HCT116 (cell line): ENCODE measurements at regions not wholly inside any gene's neighbourhood (a gene's known extent, or its start where the extent isn't known, plus 50 kb on each side); places are given as distances from the start of the nearest gene placed in this dataset.

ENCODE experiments used
- ATAC-seq: fragments of 200-7000 bp; cut with Tn5 transposase; 2 replicates; pipeline ENCODE4 v1.9.1; 2020; ENCODE audit warnings: mild to moderate bottlenecking, moderate library complexity
- BruUV-seq: library from RNA; stranded (reverse); fragments of 400-500 nt; replicated peaks from 2 replicates; lab custom pipeline; 2021; lab: Mats Ljungman, UMichigan
- CTCF ChIA-PET: fragments of 300-600 bp; sonication (Branson Sonifier 250); formaldehyde crosslinking; loops from one replicate; lab custom pipeline; 2021; ENCODE audit warnings: antibody characterized with exemption; lab: Charles Lee
- POLR2A ChIA-PET: fragments of 300-600, 350-600 bp; sonication (Branson Sonifier 250); formaldehyde crosslinking; loops from one replicate; lab custom pipeline; 2021; ENCODE audit warnings: antibody characterized with exemption; lab: Charles Lee
- RAD21 ChIA-PET, 2 experiments: fragments of 300-600 bp; sonication (Branson Sonifier 250); formaldehyde crosslinking; loops; one replicate each; lab custom pipeline; 2023; ENCODE audit warnings: low total read pairs in 2 of 2; ENCODE audit not compliant: uncharacterized antibody in 2 of 2, unreplicated experiment in 2 of 2, low non-redundant PET in 1 of 2; lab: Charles Lee
- DNase-seq: peaks from one replicate; pipeline ENCODE4 v3.0.0-alpha.2; 2010; ENCODE audit warnings: low read depth, low spot score
- H2AFZ ChIP-seq: fragments of 200-600 bp; shearing (Covaris generic), sonication (generic); 2 replicates; pipeline ENCODE4 v1.6.1; 2017; ENCODE audit warnings: low read depth, mixed run types, mixed read lengths, antibody characterized with exemption, low read length; ENCODE audit not compliant: poor library complexity, severe bottlenecking
- H3K27ac ChIP-seq: 2 replicates; pipeline ENCODE4 v1.5.1; 2012; ENCODE audit warnings: low read depth, low read length
- H3K27me3 ChIP-seq: fragments of 200-600 bp; sonication (generic); 2 replicates; pipeline ENCODE4 v1.6.1; 2016; ENCODE audit warnings: mixed run types, low read length, mixed read lengths; ENCODE audit not compliant: insufficient read depth
- H3K36me3 ChIP-seq, 2 experiments: fragments of 200-500 bp in 1 of 2; fragments of 200-600 bp in 1 of 2; sonication (Bioruptor generic) in 1 of 2; sonication (generic) in 1 of 2; 2 replicates each; pipeline versions ENCODE4 v1.5.1 to v1.6.1; 2014 to 2016; ENCODE audit warnings: low read length in 2 of 2, inconsistent platforms in 1 of 2, mixed read lengths in 1 of 2, mixed run types in 1 of 2; ENCODE audit not compliant: insufficient read depth in 2 of 2, control insufficient read depth in 1 of 2
- H3K4me1 ChIP-seq, 2 experiments: fragments of 200-600 bp in 1 of 2; sonication (generic) in 1 of 2; 2 replicates each; pipeline versions ENCODE4 v1.5.1 to v1.6.1; 2012 to 2017; ENCODE audit warnings: low read length in 2 of 2, inconsistent platforms in 1 of 2, mild to moderate bottlenecking in 1 of 2, mixed read lengths in 1 of 2, mixed run types in 1 of 2, moderate library complexity in 1 of 2; ENCODE audit not compliant: insufficient read depth in 2 of 2, control insufficient read depth in 1 of 2
- H3K4me2 ChIP-seq: fragments of 200-600 bp; sonication (generic); 2 replicates; pipeline ENCODE4 v1.6.1; 2017; ENCODE audit warnings: mixed run types, low read length, mixed read lengths
- H3K4me3 ChIP-seq, 2 experiments: fragments of 200-600 bp in 1 of 2; sonication (generic) in 1 of 2; replicated peaks in 1 of 2; 2 replicates each; pipeline ENCODE4 v1.5.1; 2011 to 2016; ENCODE audit warnings: low read length in 2 of 2, control low read depth in 1 of 2, low read depth in 1 of 2, mild to moderate bottlenecking in 1 of 2, mixed read lengths in 1 of 2, mixed run types in 1 of 2
- H3K79me2 ChIP-seq: fragments of 200-600 bp; sonication (generic); 2 replicates; pipeline ENCODE4 v1.6.1; 2017; ENCODE audit warnings: mild to moderate bottlenecking, mixed run types, low read length, moderate library complexity, mixed read lengths; ENCODE audit not compliant: insufficient read depth
- H3K9ac ChIP-seq: fragments of 200-600 bp; sonication (generic); 2 replicates; pipeline ENCODE4 v1.6.1; 2016; ENCODE audit warnings: low read length, mixed read lengths
- H3K9me2 ChIP-seq: fragments of 200-600 bp; sonication (generic), shearing (Covaris generic); 2 replicates; pipeline ENCODE4 v1.6.1; 2017; ENCODE audit warnings: mixed run types, mild to moderate bottlenecking, moderate library complexity; ENCODE audit not compliant: insufficient read depth
- H3K9me3 ChIP-seq, 2 experiments: fragments of 200-500 bp in 1 of 2; fragments of 200-600 bp in 1 of 2; sonication (Bioruptor generic) in 1 of 2; sonication (generic) in 1 of 2; 2 replicates each; pipeline ENCODE4 v1.6.1; 2014 to 2017; ENCODE audit warnings: low read length in 2 of 2, mixed read lengths in 2 of 2, inconsistent platforms in 1 of 2, low read depth in 1 of 2, mild to moderate bottlenecking in 1 of 2, mixed run types in 1 of 2, moderate library complexity in 1 of 2; ENCODE audit not compliant: control insufficient read depth in 1 of 2, insufficient read depth in 1 of 2
- H4K20me1 ChIP-seq: fragments of 200-600 bp; sonication (generic), shearing (Covaris generic); 2 replicates; pipeline ENCODE4 v1.6.1; 2017; ENCODE audit warnings: mixed run types, mild to moderate bottlenecking, moderate library complexity; ENCODE audit not compliant: insufficient read depth
- ATF3 ChIP-seq: IDR thresholded peaks from 2 replicates; pipeline ENCODE4 v1.6.1; 2012
- EGR1 ChIP-seq: IDR thresholded peaks from 2 replicates; pipeline ENCODE4 v1.6.1; 2012; ENCODE audit warnings: low read depth
- EZH2 ChIP-seq: fragments of 200-600 bp; sonication (generic); IDR thresholded peaks from 2 replicates; pipeline ENCODE4 v1.6.1; 2017; ENCODE audit warnings: antibody characterized with exemption, mixed run types
- FOSL1 ChIP-seq: IDR thresholded peaks from 2 replicates; pipeline ENCODE4 v1.6.1; 2012; ENCODE audit warnings: low read depth
- POLR2AphosphoS5 ChIP-seq: IDR thresholded peaks from 2 replicates; pipeline ENCODE4 v1.6.1; 2011; ENCODE audit warnings: mild to moderate bottlenecking, low read depth, low read length, moderate library complexity
- RAD21 ChIP-seq: IDR thresholded peaks from 2 replicates; pipeline ENCODE4 v1.6.1; 2012; ENCODE audit warnings: low read depth, mild to moderate bottlenecking
- REST ChIP-seq: IDR thresholded peaks from 2 replicates; pipeline ENCODE4 v1.6.1; 2012; ENCODE audit warnings: low read depth
- SP1 ChIP-seq: IDR thresholded peaks from 2 replicates; pipeline ENCODE4 v1.6.1; 2012; ENCODE audit warnings: low read depth
- YY1 ChIP-seq: IDR thresholded peaks from 2 replicates; pipeline ENCODE4 v1.6.1; 2011; ENCODE audit warnings: low read length, low read depth, moderate library complexity, mild to moderate bottlenecking; ENCODE audit not compliant: insufficient replicate concordance; ENCODE audit errors: extremely low read depth
- ZFX ChIP-seq: fragments of 450-650 bp; IDR thresholded peaks from 2 replicates; pipeline ENCODE4 v1.6.1; 2017
- ZNF274 ChIP-seq: fragments of 200-500 bp; sonication (Bioruptor generic); IDR thresholded peaks from 2 replicates; pipeline ENCODE4 v1.6.1; 2014; ENCODE audit warnings: mild to moderate bottlenecking, low read depth, low read length, inconsistent platforms
- intact Hi-C: fragments of 100-400 bp; cut with micrococcal nuclease; formaldehyde crosslinking; loops from 2 replicates; pipeline ENCODE4 v1.10.0; 2022

GRCh38 chr2:120560330-120560729 is 175.3 kb upstream of the GLI2 start:
- no TSS peak for BruUV-seq
- TF ChIP-seq ZNF274 (no peak), POLR2AphosphoS5 (no peak), FOSL1 (no peak), ZFX (no peak), EZH2 (no peak), REST (no peak), ATF3 (no peak), EGR1 (no peak), SP1 (no peak), RAD21 (no peak), YY1 (no peak)
- POLR2A ChIA-PET, result no interaction called here
- Histone ChIP-seq H3K27ac (no peak overlapping the region), H3K27me3 (no peaks in the 10 kb centered on the region), H4K20me1 (no peaks in the 10 kb centered on the region), H3K9me2 (no peaks in the 10 kb centered on the region), H3K4me2 (no peak overlapping the region), H2AFZ (no peak overlapping the region), H3K4me1 (no peaks in the 10 kb centered on the region), H3K9me3 (no peaks in the 10 kb centered on the region), H3K4me3 (no peak overlapping the region), H3K9ac (no peak overlapping the region), H3K36me3 (no peaks in the 10 kb centered on the region), H3K79me2 (no peaks in the 10 kb centered on the region)
- intact Hi-C loops, result no loop called here
- RAD21 ChIA-PET, result no interaction called here
- CTCF ChIA-PET, result no interaction called here
- DNase-seq, result no peak
- no peak for ATAC-seq
